PC-9 (cell line): ENCODE measurements at regions not wholly inside any gene's neighbourhood (a gene's known extent, or its start where the extent isn't known, plus 50 kb on each side); places are given as distances from the start of the nearest gene placed in this dataset.

ENCODE experiments used
- BruUV-seq: library from RNA; stranded (reverse); fragments of 400-500 nt; replicated peaks from 2 replicates; lab custom pipeline; 2021; lab: Mats Ljungman, UMichigan
- CTCF ChIA-PET: fragments of 300-600 bp; sonication (Branson Sonifier 250); formaldehyde crosslinking; loops from one replicate; lab custom pipeline; 2022; ENCODE audit warnings: antibody characterized with exemption; lab: Charles Lee
- POLR2A ChIA-PET: fragments of 300-600 bp; sonication (Branson Sonifier 250); formaldehyde crosslinking; loops from one replicate; lab custom pipeline; 2022; ENCODE audit warnings: antibody characterized with exemption; ENCODE audit not compliant: unreplicated experiment; lab: Charles Lee
- DNase-seq, 2 experiments: peaks; one replicate each; pipeline versions ENCODE4 v3.0.0 to v3.0.0-alpha.2; 2015 to 2022; ENCODE audit warnings: mixed read lengths in 1 of 2
- H2AFZ ChIP-seq: fragments of 200-600 bp; sonication (generic); 2 replicates; pipeline ENCODE4 v1.8.1; 2017; ENCODE audit warnings: antibody characterized with exemption
- H3F3A ChIP-seq: fragments of 200-600 bp; sonication (generic); 2 replicates; pipeline ENCODE4 v1.8.1; 2017; ENCODE audit warnings: antibody characterized with exemption, mild to moderate bottlenecking, low read depth; ENCODE audit not compliant: insufficient read depth
- H3K27ac ChIP-seq: fragments of 200-600 bp; sonication (generic); 2 replicates; pipeline ENCODE4 v1.6.1; 2016; ENCODE audit warnings: mixed run types
- H3K27me3 ChIP-seq: fragments of 200-600 bp; sonication (generic); 2 replicates; pipeline ENCODE4 v1.6.1; 2016; ENCODE audit warnings: low read depth, mixed run types; ENCODE audit not compliant: insufficient read depth
- H3K36me3 ChIP-seq: fragments of 200-600 bp; sonication (generic); 2 replicates; pipeline ENCODE4 v1.6.1; 2016; ENCODE audit warnings: low read depth, mixed run types
- H3K4me1 ChIP-seq: fragments of 200-600 bp; sonication (generic); replicated peaks from 2 replicates; pipeline ENCODE4 v1.6.1; 2016; ENCODE audit warnings: mixed run types; ENCODE audit not compliant: insufficient read depth
- H3K4me2 ChIP-seq: fragments of 200-600 bp; sonication (generic); 2 replicates; pipeline ENCODE4 v1.6.1; 2017; ENCODE audit warnings: mixed run types
- H3K4me3 ChIP-seq: fragments of 200-600 bp; sonication (generic); 2 replicates; pipeline ENCODE4 v1.6.1; 2016; ENCODE audit warnings: mixed run types
- H3K79me2 ChIP-seq: fragments of 200-600 bp; sonication (generic); 2 replicates; pipeline ENCODE4 v1.6.1; 2017; ENCODE audit warnings: low read depth, mixed run types
- H3K9me2 ChIP-seq: fragments of 200-600 bp; sonication (generic); 2 replicates; pipeline ENCODE4 v1.8.1; 2017; ENCODE audit warnings: mild to moderate bottlenecking; ENCODE audit not compliant: insufficient read depth
- H3K9me3 ChIP-seq: fragments of 200-600 bp; sonication (generic); 2 replicates; pipeline ENCODE4 v1.8.1; 2016; ENCODE audit warnings: low read depth; ENCODE audit not compliant: insufficient read depth
- H4K20me1 ChIP-seq: fragments of 200-600 bp; sonication (generic); 2 replicates; pipeline ENCODE4 v1.8.1; 2017; ENCODE audit not compliant: insufficient read depth
- EZH2 ChIP-seq: fragments of 200-600 bp; sonication (generic); IDR thresholded peaks from 2 replicates; pipeline ENCODE4 v1.8.0; 2017; ENCODE audit warnings: antibody characterized with exemption, low read depth
- intact Hi-C: fragments of 100-400 bp; cut with micrococcal nuclease; formaldehyde crosslinking; loops from one replicate; pipeline ENCODE4 v1.10.0; 2022; ENCODE audit not compliant: unreplicated experiment
- TF ChIP-seq, protein P1 (sequence below): fragments of 200-600 bp; sonication (generic); conservative IDR thresholded peaks from 2 replicates; pipeline ENCODE4 v1.6.1; 2017; ENCODE audit warnings: mixed run types, antibody characterized with exemption, mild to moderate bottlenecking, moderate library complexity

DNA sequence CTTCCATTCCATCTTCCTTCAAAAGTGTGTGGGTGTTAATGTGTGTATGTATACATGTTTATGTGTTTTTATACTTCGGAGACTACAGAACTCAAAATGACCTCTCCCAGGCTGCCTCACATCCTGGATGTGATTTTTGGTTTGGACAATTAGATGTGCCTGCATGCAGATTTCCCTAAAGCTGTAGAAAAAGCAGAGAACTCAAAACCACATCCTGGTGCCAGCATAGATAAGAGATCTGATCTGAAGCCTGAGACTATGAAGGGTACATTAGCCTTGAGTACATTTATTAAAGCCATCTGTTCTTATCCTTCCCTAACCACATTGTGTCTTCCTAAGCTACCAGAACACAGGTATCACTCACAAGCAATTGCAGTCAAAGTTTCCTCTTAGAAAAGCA is 319.4 kb upstream of the RASGRP1 start:
- Histone ChIP-seq H2AFZ (no peak overlapping the region), H3K9me3 (no peaks in the 10 kb centered on the region), H3K4me2 (no peak overlapping the region), H3K27ac (no peak overlapping the region), H3K36me3 (no peaks in the 10 kb centered on the region), H3K27me3 (no peaks in the 10 kb centered on the region), H3F3A (no peaks in the 10 kb centered on the region; the same call in 1 of the 2 replicates), H4K20me1 (no peaks in the 10 kb centered on the region), H3K4me1 (peaks cover 10% of the 10 kb centered on the region), H3K79me2 (no peaks in the 10 kb centered on the region), H3K9me2 (no peaks in the 10 kb centered on the region), H3K4me3 (no peak overlapping the region)
- no TSS peak for BruUV-seq
- TF ChIP-seq, protein P1, sequence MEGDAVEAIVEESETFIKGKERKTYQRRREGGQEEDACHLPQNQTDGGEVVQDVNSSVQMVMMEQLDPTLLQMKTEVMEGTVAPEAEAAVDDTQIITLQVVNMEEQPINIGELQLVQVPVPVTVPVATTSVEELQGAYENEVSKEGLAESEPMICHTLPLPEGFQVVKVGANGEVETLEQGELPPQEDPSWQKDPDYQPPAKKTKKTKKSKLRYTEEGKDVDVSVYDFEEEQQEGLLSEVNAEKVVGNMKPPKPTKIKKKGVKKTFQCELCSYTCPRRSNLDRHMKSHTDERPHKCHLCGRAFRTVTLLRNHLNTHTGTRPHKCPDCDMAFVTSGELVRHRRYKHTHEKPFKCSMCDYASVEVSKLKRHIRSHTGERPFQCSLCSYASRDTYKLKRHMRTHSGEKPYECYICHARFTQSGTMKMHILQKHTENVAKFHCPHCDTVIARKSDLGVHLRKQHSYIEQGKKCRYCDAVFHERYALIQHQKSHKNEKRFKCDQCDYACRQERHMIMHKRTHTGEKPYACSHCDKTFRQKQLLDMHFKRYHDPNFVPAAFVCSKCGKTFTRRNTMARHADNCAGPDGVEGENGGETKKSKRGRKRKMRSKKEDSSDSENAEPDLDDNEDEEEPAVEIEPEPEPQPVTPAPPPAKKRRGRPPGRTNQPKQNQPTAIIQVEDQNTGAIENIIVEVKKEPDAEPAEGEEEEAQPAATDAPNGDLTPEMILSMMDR: no peak
- TF ChIP-seq EZH2: no peak
- no peak for DNase-seq
- ChIA-PET CTCF (no interaction called here), POLR2A (no interaction called here)
- intact Hi-C loops: no loop called here

DNA sequence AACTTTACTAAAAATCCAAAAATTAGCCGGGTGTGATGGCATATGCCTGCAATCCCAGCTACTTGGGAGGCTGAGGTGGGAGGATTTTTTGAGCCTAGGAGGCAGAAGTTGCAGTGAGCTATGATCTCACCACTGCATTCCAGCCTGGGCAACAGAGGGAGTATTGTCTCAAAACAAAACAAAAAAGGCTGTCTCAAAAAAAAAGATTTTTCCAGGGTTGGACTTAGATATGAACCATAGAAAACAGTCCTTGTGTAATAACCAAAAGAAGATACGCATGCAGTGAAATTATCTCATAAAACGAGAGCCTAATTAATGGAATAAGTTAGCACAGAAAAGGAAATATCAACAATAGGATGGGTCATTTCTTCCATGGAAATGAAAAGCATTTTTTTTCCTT is 320.4 kb upstream of the RASGRP1 start:
- no peak for DNase-seq
- Histone ChIP-seq H4K20me1 (no peaks in the 10 kb centered on the region), H3K27ac (no peak overlapping the region), H3K9me2 (no peaks in the 10 kb centered on the region), H3K9me3 (no peaks in the 10 kb centered on the region), H3K4me2 (no peak overlapping the region), H3K4me1 (peaks cover 10% of the 10 kb centered on the region), H3K79me2 (no peaks in the 10 kb centered on the region), H3F3A (no peaks in the 10 kb centered on the region; the same call in 1 of the 2 replicates), H3K27me3 (no peaks in the 10 kb centered on the region), H3K4me3 (no peak overlapping the region), H3K36me3 (no peaks in the 10 kb centered on the region), H2AFZ (no peak overlapping the region)
- BruUV-seq: no TSS peak
- CTCF ChIA-PET: no interaction called here
- POLR2A ChIA-PET: no interaction called here
- intact Hi-C loops: no loop called here
- no peak for TF ChIP-seq EZH2
- TF ChIP-seq, protein P1: no peak

DNA sequence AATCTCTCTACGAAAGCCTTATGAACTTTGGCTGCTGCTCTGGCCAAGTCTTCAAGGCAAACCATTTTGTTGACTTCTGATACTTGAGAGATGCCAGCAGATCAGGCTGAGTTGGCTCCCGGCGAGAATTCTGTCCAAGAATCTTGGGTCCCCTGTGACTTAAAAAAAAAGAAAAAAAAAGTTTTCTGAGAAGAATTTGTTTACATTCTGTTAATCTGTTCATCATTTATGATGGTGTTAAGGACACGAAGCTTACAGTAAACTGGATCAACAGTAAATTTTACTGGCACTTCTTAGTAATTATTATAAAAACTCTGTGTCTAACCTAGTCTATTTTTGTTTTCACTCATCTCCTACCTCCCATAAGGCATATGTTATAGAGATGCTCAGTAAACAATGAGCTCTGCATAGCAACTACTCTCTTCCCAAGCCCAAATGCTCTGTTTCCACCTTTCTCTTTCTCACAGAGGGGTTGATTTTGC is 320.9 kb upstream of the RASGRP1 start:
- H3K4me1 ChIP-seq: peaks cover 10% of the 10 kb centered on the region
- intact Hi-C loops: no loop called here
- no peaks in the 10 kb centered on the region; the same call in 1 of the 2 replicates for H3F3A ChIP-seq
- no peak overlapping the region for H3K27ac ChIP-seq
- H3K4me2 ChIP-seq: no peak overlapping the region
- no peak for TF ChIP-seq EZH2
- TF ChIP-seq, protein P1: no peak
- no peaks in the 10 kb centered on the region for H4K20me1 ChIP-seq
- H3K79me2 ChIP-seq: no peaks in the 10 kb centered on the region
- H3K9me2 ChIP-seq: no peaks in the 10 kb centered on the region
- no TSS peak for BruUV-seq
- ChIA-PET POLR2A (interaction anchor here (0.6 kb wide), 1 partner anchor 124 kb away, joined by 3 read pairs; no protein-coding TSS in a partner anchor), CTCF (interaction anchor here (0.6 kb wide), 1 partner anchor 272 kb away, joined by 3 read pairs; no protein-coding TSS in a partner anchor)
- H3K9me3 ChIP-seq: no peaks in the 10 kb centered on the region
- no peak for DNase-seq
- no peaks in the 10 kb centered on the region for H3K27me3 ChIP-seq
- H3K4me3 ChIP-seq: no peak overlapping the region
- no peaks in the 10 kb centered on the region for H3K36me3 ChIP-seq
- H2AFZ ChIP-seq: no peak overlapping the region
